GM18507 (cell line): ENCODE measurements at regions not wholly inside any gene's neighbourhood (a gene's known extent, or its start where the extent isn't known, plus 50 kb on each side); places are given as distances from the start of the nearest gene placed in this dataset.

ENCODE experiments used
- DNase-seq: peaks from one replicate; pipeline ENCODE4 v3.0.0; 2011; ENCODE audit warnings: low read depth; ENCODE audit not compliant: insufficient read length; ENCODE audit errors: extremely low spot score
- FAIRE-seq: peaks from 2 replicates; lab custom pipeline; 2011; peaks lifted over from hg19 to GRCh38; lab: Jason Lieb, UNC

- FAIRE-seq = no peak
These were observed 101.9 kb upstream of the ANO3 start for GRCh38 chr11:26229981-26230380.

GRCh38 chr11:26231252-26231661 is 100.7 kb upstream of the ANO3 start:
- DNase-seq = no peak
- no peak for FAIRE-seq

More at GRCh38 chr11:26229981-26230380, 101.9 kb upstream of the ANO3 start:
- DNase-seq = no peak

- DNase-seq = no peak
- no peak for FAIRE-seq
These were observed 97.5 kb upstream of the ANO3 start for GRCh38 chr11:26234451-26234850.

- DNase-seq = no peak
- no peak for FAIRE-seq
These were observed 88.5 kb upstream of the ANO3 start for GRCh38 chr11:26243426-26243825.

- FAIRE-seq (no peak), DNase-seq (no peak)
These were observed 87.7 kb upstream of the ANO3 start for GRCh38 chr11:26244207-26244606.

- DNase-seq (no peak), FAIRE-seq (no peak)
These were observed 86.9 kb upstream of the ANO3 start for GRCh38 chr11:26245046-26245445.

GRCh38 chr11:26247340-26247739 is 84.6 kb upstream of the ANO3 start:
- DNase-seq (no peak), FAIRE-seq (no peak)

- DNase-seq = no peak
- FAIRE-seq = no peak
These were observed 83.3 kb upstream of the ANO3 start for GRCh38 chr11:26248661-26249060.

- no peak for FAIRE-seq
- no peak for DNase-seq
These were observed 77.6 kb upstream of the ANO3 start for GRCh38 chr11:26254378-26254777.

GRCh38 chr11:26263769-26264168 is 68.2 kb upstream of the ANO3 start:
- no peak for FAIRE-seq
- DNase-seq = no peak

GRCh38 chr11:26264266-26264665 is 67.7 kb upstream of the ANO3 start:
- no peak for FAIRE-seq
- no peak for DNase-seq

GRCh38 chr11:26268980-26269660 is 62.8 kb upstream of the ANO3 start:
- FAIRE-seq (no peak), DNase-seq (no peak)

- FAIRE-seq = no peak
- DNase-seq = no peak
These were observed 60.3 kb upstream of the ANO3 start for GRCh38 chr11:26271666-26272065.

GRCh38 chr11:26276798-26277424 is 55.0 kb upstream of the ANO3 start:
- FAIRE-seq (peak; percentile 67), DNase-seq (no peak)

GRCh38 chr11:26278354-26278753 is 53.6 kb upstream of the ANO3 start:
- no peak for DNase-seq
- FAIRE-seq = no peak
